ENCODE measurements at regions not wholly inside any gene's neighbourhood (a gene's known extent, or its start where the extent isn't known, plus 50 kb on each side); places are given as distances from the start of the nearest gene placed in this dataset.

GRCh38 chr1:219495737-219496408 lies 117.0 kb downstream of the ZC3H11B start:
- TF ChIP-seq CTCF (IDR thresholded peaks at IDR 0.05; ENCODE audit: insufficient read depth, low read length, missing control alignments): no peak
- ChIA-PET POLR2A (no interaction called here), CTCF (no interaction called here)
- no peak overlapping the region for H3K4me3 ChIP-seq (ENCODE audit: low read depth, low read length)
- no peak for DNase-seq (ENCODE audit: low read depth, low spot score)

- ChIA-PET CTCF (no interaction called here), POLR2A (no interaction called here)
- no peak for DNase-seq (ENCODE audit: low read depth, low spot score)
- TF ChIP-seq CTCF (IDR thresholded peaks at IDR 0.05; ENCODE audit: insufficient read depth, low read length, missing control alignments): no peak
- H3K4me3 ChIP-seq (ENCODE audit: low read depth, low read length): no peak overlapping the region
Measured at GRCh38 chr1:219492717-219493116, 120.2 kb downstream of the ZC3H11B start.

GRCh38 chr1:219490566-219490965 lies 122.3 kb downstream of the ZC3H11B start:
- no peak for TF ChIP-seq CTCF (IDR thresholded peaks at IDR 0.05; ENCODE audit: insufficient read depth, low read length, missing control alignments)
- ChIA-PET CTCF (no interaction called here), POLR2A (no interaction called here)
- DNase-seq (ENCODE audit: low read depth, low spot score): no peak
- H3K4me3 ChIP-seq (ENCODE audit: low read depth, low read length): no peak overlapping the region

- no peak for TF ChIP-seq CTCF (IDR thresholded peaks at IDR 0.05; ENCODE audit: insufficient read depth, low read length, missing control alignments)
- DNase-seq (ENCODE audit: low read depth, low spot score): no peak
- ChIA-PET POLR2A (no interaction called here), CTCF (no interaction called here)
- H3K4me3 ChIP-seq (ENCODE audit: low read depth, low read length): no peak overlapping the region
Measured at GRCh38 chr1:219489636-219490035, 123.3 kb downstream of the ZC3H11B start.

- DNase-seq (ENCODE audit: low read depth, low spot score): no peak
- ChIA-PET POLR2A (no interaction called here), CTCF (no interaction called here)
- no peak for TF ChIP-seq CTCF (IDR thresholded peaks at IDR 0.05; ENCODE audit: insufficient read depth, low read length, missing control alignments)
- no peak overlapping the region for H3K4me3 ChIP-seq (ENCODE audit: low read depth, low read length)
Measured at GRCh38 chr1:219488275-219488674, 124.6 kb downstream of the ZC3H11B start.

GRCh38 chr1:219483530-219483929 lies 129.4 kb downstream of the ZC3H11B start:
- DNase-seq (ENCODE audit: low read depth, low spot score): no peak
- ChIA-PET CTCF (no interaction called here), POLR2A (no interaction called here)
- no peak for TF ChIP-seq CTCF (IDR thresholded peaks at IDR 0.05; ENCODE audit: insufficient read depth, low read length, missing control alignments)
- H3K4me3 ChIP-seq (ENCODE audit: low read depth, low read length): no peak overlapping the region
